Cardiac muscle cell (in vitro differentiated cells and primary cell): ENCODE measurements at regions not wholly inside any gene's neighbourhood (a gene's known extent, or its start where the extent isn't known, plus 50 kb on each side); places are given as distances from the start of the nearest gene placed in this dataset.
"Not testable (repeated sequence)": the region's sequence is repeated elsewhere in the genome, so short reads cannot be mapped to it uniquely, and the experiment has no call there.

ENCODE experiments used
- DNase-seq, 2 donors: peaks; one replicate each; pipeline versions ENCODE4 v3.0.0 to v3.0.0-alpha.2; 2010 to 2017; ENCODE audit warnings: low read depth in 1 of 2, low spot score in 1 of 2
- H3K27ac ChIP-seq: fragments of 200-600 bp; sonication (generic); 2 replicates; pipeline ENCODE4 v1.5.1; 2016
- H3K27me3 ChIP-seq: fragments of 200-600 bp; sonication (generic); 2 replicates; pipeline ENCODE4 v1.6.0; 2016; ENCODE audit warnings: control low read depth
- H3K36me3 ChIP-seq: fragments of 200-600 bp; sonication (generic); 2 replicates; pipeline ENCODE4 v1.5.1; 2016; ENCODE audit warnings: control low read depth
- H3K4me1 ChIP-seq: fragments of 200-600 bp; sonication (generic); 2 replicates; pipeline ENCODE4 v1.8.1; 2017; ENCODE audit warnings: low read depth, mild to moderate bottlenecking, mixed run types
- H3K4me3 ChIP-seq: fragments of 200-600 bp; sonication (generic); 2 replicates; pipeline ENCODE4 v1.5.1; 2016; ENCODE audit warnings: mild to moderate bottlenecking
- H3K9me3 ChIP-seq: fragments of 200-600 bp; sonication (generic); 2 replicates; pipeline ENCODE4 v1.5.1; 2017; ENCODE audit warnings: low read depth, mild to moderate bottlenecking, control low read depth
- CTCF ChIP-seq: IDR thresholded peaks from 2 replicates; pipeline ENCODE4 v1.5.1; 2012; ENCODE audit warnings: low read depth, mild to moderate bottlenecking, low read length

- no peak overlapping the region for H3K4me3 ChIP-seq
- no peak overlapping the region for H3K27ac ChIP-seq
- DNase-seq = no peak
- H3K36me3 ChIP-seq = no peaks in the 10 kb centered on the region
- H3K27me3 ChIP-seq = no peaks in the 10 kb centered on the region
- H3K4me1 ChIP-seq = no peaks in the 10 kb centered on the region
- TF ChIP-seq CTCF = no peak
- H3K9me3 ChIP-seq = no peaks in the 10 kb centered on the region
Measured at GRCh38 chr9:29394855-29395254, 1821.6 kb upstream of the C9orf72 start.

GRCh38 chr9:29397148-29397547 is 1823.9 kb upstream of the C9orf72 start:
- Histone ChIP-seq H3K27ac (no peak overlapping the region), H3K27me3 (no peaks in the 10 kb centered on the region), H3K36me3 (no peaks in the 10 kb centered on the region), H3K4me1 (no peaks in the 10 kb centered on the region), H3K9me3 (no peaks in the 10 kb centered on the region), H3K4me3 (no peak overlapping the region)
- no peak for DNase-seq
- no peak for TF ChIP-seq CTCF

- TF ChIP-seq CTCF = no peak
- Histone ChIP-seq H3K36me3 (no peaks in the 10 kb centered on the region), H3K27me3 (no peaks in the 10 kb centered on the region), H3K4me1 (no peaks in the 10 kb centered on the region), H3K4me3 (no peak overlapping the region), H3K27ac (no peak overlapping the region), H3K9me3 (no peaks in the 10 kb centered on the region)
- no peak for DNase-seq
Measured at GRCh38 chr9:29416204-29416603, 1842.9 kb upstream of the C9orf72 start.

GRCh38 chr9:29422438-29422837 is 1849.2 kb upstream of the C9orf72 start:
- no peaks in the 10 kb centered on the region for H3K36me3 ChIP-seq
- H3K27me3 ChIP-seq = no peaks in the 10 kb centered on the region
- no peaks in the 10 kb centered on the region for H3K9me3 ChIP-seq
- no peak overlapping the region for H3K4me3 ChIP-seq
- H3K4me1 ChIP-seq = no peaks in the 10 kb centered on the region
- no peak for TF ChIP-seq CTCF
- no peak for DNase-seq
- H3K27ac ChIP-seq = no peak overlapping the region

GRCh38 chr9:29432191-29432590 is 1858.9 kb upstream of the C9orf72 start:
- Histone ChIP-seq H3K36me3 (no peaks in the 10 kb centered on the region), H3K4me1 (no peaks in the 10 kb centered on the region), H3K4me3 (no peak overlapping the region), H3K27me3 (no peaks in the 10 kb centered on the region), H3K9me3 (no peaks in the 10 kb centered on the region), H3K27ac (no peak overlapping the region)
- no peak for TF ChIP-seq CTCF
- no peak for DNase-seq

GRCh38 chr9:29432656-29433055 is 1859.4 kb upstream of the C9orf72 start:
- DNase-seq, H3K27me3 ChIP-seq, H3K27ac ChIP-seq, H3K4me1 ChIP-seq, H3K36me3 ChIP-seq, H3K9me3 ChIP-seq, H3K4me3 ChIP-seq: not testable (repeated sequence)
